HEK293 (cell line): ENCODE measurements at regions not wholly inside any gene's neighbourhood (a gene's known extent, or its start where the extent isn't known, plus 50 kb on each side); places are given as distances from the start of the nearest gene placed in this dataset.
A peak's percentile ranks its signal among the peaks of the same experiment; 100 is the strongest.

Source experiments
- CTCF ChIA-PET: fragments of 350-600 bp; formaldehyde crosslinking; extraction: SDS; loops from one replicate; lab custom pipeline; 2021; ENCODE audit warnings: antibody characterized with exemption; lab: Yijun Ruan, JAX
- POLR2A ChIA-PET: fragments of 300-600 bp; formaldehyde crosslinking; extraction: SDS; loops from one replicate; lab custom pipeline; 2020; ENCODE audit warnings: antibody characterized with exemption, inconsistent platforms; lab: Yijun Ruan, JAX
- H3K27ac ChIP-seq: fragments of 200-500 bp; sonication (Bioruptor generic); 2 replicates; pipeline ENCODE4 v1.5.1; 2014; ENCODE audit warnings: low read depth, low read length, control low read depth, inconsistent platforms; ENCODE audit errors: extremely low read depth
- H3K36me3 ChIP-seq, 2 experiments: fragments of 200-500 bp in 1 of 2; sonication (Bioruptor generic) in 1 of 2; 1 replicate in 1 of 2; 2 replicates in 1 of 2; pipeline ENCODE4 v1.5.1; 2014 to 2017; ENCODE audit warnings: inconsistent platforms in 2 of 2, low read length in 2 of 2; ENCODE audit not compliant: control insufficient read depth in 2 of 2, insufficient read depth in 1 of 2
- H3K4me1 ChIP-seq: fragments of 200-500 bp; sonication (Bioruptor generic); 2 replicates; pipeline ENCODE4 v1.5.1; 2014; ENCODE audit warnings: mild to moderate bottlenecking, low read length, inconsistent platforms; ENCODE audit not compliant: control insufficient read depth, insufficient read depth
- H3K4me3 ChIP-seq: 2 replicates; pipeline ENCODE4 v1.5.1; 2011; ENCODE audit warnings: low read depth, mild to moderate bottlenecking, control low read depth, low read length, moderate library complexity
- H3K9me3 ChIP-seq: fragments of 200-500 bp; sonication (Bioruptor generic); 2 replicates; pipeline ENCODE4 v1.5.1; 2014; ENCODE audit warnings: low read depth, low read length, inconsistent platforms; ENCODE audit not compliant: control insufficient read depth, insufficient read depth
- FEZF1 ChIP-seq: fragments of 450-650 bp; formaldehyde crosslinking; IDR thresholded peaks from 2 replicates; pipeline ENCODE4 v1.5.1; 2016; ENCODE audit warnings: missing biosample characterization, missing genetic modification characterization
- HOXA7 ChIP-seq: sonication (generic); formaldehyde crosslinking; IDR thresholded peaks from 2 replicates; pipeline ENCODE4 v1.8.1; 2022; ENCODE audit warnings: missing genetic modification reagents, borderline replicate concordance
- REPIN1 ChIP-seq: fragments of 450-650 bp; formaldehyde crosslinking; IDR thresholded peaks from 2 replicates; pipeline ENCODE4 v1.5.1; 2017; ENCODE audit warnings: missing biosample characterization, missing genetic modification characterization, low read depth
- SCRT1 ChIP-seq: fragments of 450-650 bp; formaldehyde crosslinking; IDR thresholded peaks from 2 replicates; pipeline ENCODE4 v1.5.1; 2016; ENCODE audit warnings: missing biosample characterization, missing genetic modification characterization, borderline replicate concordance
- SCRT2 ChIP-seq: fragments of 450-650 bp; formaldehyde crosslinking; IDR thresholded peaks from 2 replicates; pipeline ENCODE4 v1.5.1; 2016; ENCODE audit warnings: missing biosample characterization, missing genetic modification characterization
- ZBTB8A ChIP-seq: fragments of 450-650 bp; formaldehyde crosslinking; IDR thresholded peaks from 2 replicates; pipeline ENCODE4 v1.5.1; 2016; ENCODE audit warnings: missing biosample characterization, missing genetic modification characterization
- ZFHX2 ChIP-seq: fragments of 450-650 bp; formaldehyde crosslinking; conservative IDR thresholded peaks from 2 replicates; pipeline ENCODE4 v1.5.1; 2016; ENCODE audit warnings: missing biosample characterization, missing genetic modification characterization
- ZFP3 ChIP-seq: fragments of 450-650 bp; formaldehyde crosslinking; IDR thresholded peaks from 2 replicates; pipeline ENCODE4 v1.5.1; 2016; ENCODE audit warnings: low read depth, missing biosample characterization, missing genetic modification characterization
- ZNF155 ChIP-seq: fragments of 450-650 bp; formaldehyde crosslinking; IDR thresholded peaks from 2 replicates; pipeline ENCODE4 v1.5.1; 2016; ENCODE audit warnings: missing biosample characterization, missing genetic modification characterization
- ZNF311 ChIP-seq: fragments of 450-650 bp; formaldehyde crosslinking; IDR thresholded peaks from 2 replicates; pipeline ENCODE4 v1.5.1; 2017; ENCODE audit warnings: missing biosample characterization, missing genetic modification characterization, borderline replicate concordance
- ZNF335 ChIP-seq: fragments of 450-650 bp; formaldehyde crosslinking; conservative IDR thresholded peaks from 2 replicates; pipeline ENCODE4 v1.5.1; 2016; ENCODE audit warnings: missing biosample characterization, missing genetic modification characterization
- ZNF501 ChIP-seq: fragments of 450-650 bp; formaldehyde crosslinking; IDR thresholded peaks from 2 replicates; pipeline ENCODE4 v1.5.1; 2016; ENCODE audit warnings: missing biosample characterization, missing genetic modification characterization
- ZNF544 ChIP-seq: fragments of 450-650 bp; formaldehyde crosslinking; IDR thresholded peaks from 2 replicates; pipeline ENCODE4 v1.5.0; 2017; ENCODE audit warnings: missing biosample characterization, missing genetic modification characterization
- ZNF571 ChIP-seq: fragments of 450-650 bp; formaldehyde crosslinking; IDR thresholded peaks from 2 replicates; pipeline ENCODE4 v1.5.0; 2017; ENCODE audit warnings: missing biosample characterization, missing genetic modification characterization
- ZNF664 ChIP-seq: fragments of 450-650 bp; formaldehyde crosslinking; IDR thresholded peaks from 2 replicates; pipeline ENCODE4 v1.5.1; 2016; ENCODE audit warnings: missing biosample characterization, missing genetic modification characterization
- ZNF677 ChIP-seq: fragments of 450-650 bp; IDR thresholded peaks from 2 replicates; pipeline ENCODE4 v1.5.0; 2018; ENCODE audit warnings: missing biosample characterization, mild to moderate bottlenecking, missing genetic modification characterization, moderate library complexity
- ZNF76 ChIP-seq: fragments of 450-650 bp; formaldehyde crosslinking; IDR thresholded peaks from 2 replicates; pipeline ENCODE4; 2016; ENCODE audit warnings: low read depth, missing biosample characterization, missing genetic modification characterization, borderline replicate concordance
- ZNF768 ChIP-seq: fragments of 450-650 bp; formaldehyde crosslinking; IDR thresholded peaks from 2 replicates; pipeline ENCODE4 v1.5.1; 2018; ENCODE audit warnings: missing biosample characterization, mild to moderate bottlenecking, missing genetic modification characterization
- ZNF837 ChIP-seq: fragments of 450-650 bp; formaldehyde crosslinking; IDR thresholded peaks from 2 replicates; pipeline ENCODE4 v1.5.1; 2016; ENCODE audit warnings: missing biosample characterization, missing genetic modification characterization
- ZSCAN23 ChIP-seq: fragments of 450-650 bp; formaldehyde crosslinking; IDR thresholded peaks from 2 replicates; pipeline ENCODE4 v1.5.1; 2016; ENCODE audit warnings: missing biosample characterization, missing genetic modification characterization
- TF ChIP-seq, protein P1 (sequence below): fragments of 450-650 bp; formaldehyde crosslinking; IDR thresholded peaks from 2 replicates; pipeline ENCODE4 v1.5.1; 2016; ENCODE audit warnings: missing biosample characterization, missing genetic modification characterization
- TF ChIP-seq, protein P2 (sequence below): fragments of 450-650 bp; formaldehyde crosslinking; IDR thresholded peaks from 2 replicates; pipeline ENCODE4 v1.5.1; 2017; ENCODE audit warnings: missing biosample characterization, missing genetic modification characterization

DNA sequence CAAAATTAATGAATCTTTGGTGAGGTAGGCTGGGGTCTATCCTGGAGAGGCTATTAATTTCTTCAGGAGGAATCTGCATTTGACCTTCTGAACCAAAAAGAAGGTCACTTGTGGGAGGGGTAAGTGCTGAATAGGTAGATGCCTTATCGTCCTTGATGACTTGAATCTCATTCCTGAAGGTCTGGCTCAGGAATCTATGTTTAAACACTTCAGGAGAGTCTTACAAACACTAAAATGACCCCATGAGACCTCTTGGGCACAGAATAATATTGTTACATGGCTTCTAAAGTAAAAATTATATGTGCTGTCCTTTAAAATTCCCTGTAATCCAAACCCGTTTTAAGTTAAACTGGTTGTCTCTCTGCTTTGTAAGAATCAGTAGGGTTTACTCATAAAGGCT is 55.0 kb upstream of the FGGY start:
- no peaks in the 10 kb centered on the region; the same call in 1 of the 2 replicates for H3K4me1 ChIP-seq
- ChIA-PET POLR2A (no interaction called here), CTCF (no interaction called here)
- H3K9me3 ChIP-seq: no peaks in the 10 kb centered on the region
- H3K27ac ChIP-seq: no peak overlapping the region
- no peak overlapping the region for H3K4me3 ChIP-seq
- TF ChIP-seq SCRT1 (tag by site-specific recombination) (no peak), ZFHX2 (tag by site-specific recombination) (no peak), ZNF664 (tag by site-specific recombination) (no peak), ZNF155 (tag by site-specific recombination) (no peak), ZNF335 (tag by site-specific recombination) (no peak), ZNF76 (no peak), ZNF768 (tag by site-specific recombination) (no peak), ZFP3 (tag by site-specific recombination) (no peak), FEZF1 (tag by site-specific recombination) (no peak), ZSCAN23 (tag by site-specific recombination) (no peak)
- TF ChIP-seq, protein P1, sequence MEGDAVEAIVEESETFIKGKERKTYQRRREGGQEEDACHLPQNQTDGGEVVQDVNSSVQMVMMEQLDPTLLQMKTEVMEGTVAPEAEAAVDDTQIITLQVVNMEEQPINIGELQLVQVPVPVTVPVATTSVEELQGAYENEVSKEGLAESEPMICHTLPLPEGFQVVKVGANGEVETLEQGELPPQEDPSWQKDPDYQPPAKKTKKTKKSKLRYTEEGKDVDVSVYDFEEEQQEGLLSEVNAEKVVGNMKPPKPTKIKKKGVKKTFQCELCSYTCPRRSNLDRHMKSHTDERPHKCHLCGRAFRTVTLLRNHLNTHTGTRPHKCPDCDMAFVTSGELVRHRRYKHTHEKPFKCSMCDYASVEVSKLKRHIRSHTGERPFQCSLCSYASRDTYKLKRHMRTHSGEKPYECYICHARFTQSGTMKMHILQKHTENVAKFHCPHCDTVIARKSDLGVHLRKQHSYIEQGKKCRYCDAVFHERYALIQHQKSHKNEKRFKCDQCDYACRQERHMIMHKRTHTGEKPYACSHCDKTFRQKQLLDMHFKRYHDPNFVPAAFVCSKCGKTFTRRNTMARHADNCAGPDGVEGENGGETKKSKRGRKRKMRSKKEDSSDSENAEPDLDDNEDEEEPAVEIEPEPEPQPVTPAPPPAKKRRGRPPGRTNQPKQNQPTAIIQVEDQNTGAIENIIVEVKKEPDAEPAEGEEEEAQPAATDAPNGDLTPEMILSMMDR (tag by site-specific recombination): no peak
- no peaks in the 10 kb centered on the region for H3K36me3 ChIP-seq

DNA sequence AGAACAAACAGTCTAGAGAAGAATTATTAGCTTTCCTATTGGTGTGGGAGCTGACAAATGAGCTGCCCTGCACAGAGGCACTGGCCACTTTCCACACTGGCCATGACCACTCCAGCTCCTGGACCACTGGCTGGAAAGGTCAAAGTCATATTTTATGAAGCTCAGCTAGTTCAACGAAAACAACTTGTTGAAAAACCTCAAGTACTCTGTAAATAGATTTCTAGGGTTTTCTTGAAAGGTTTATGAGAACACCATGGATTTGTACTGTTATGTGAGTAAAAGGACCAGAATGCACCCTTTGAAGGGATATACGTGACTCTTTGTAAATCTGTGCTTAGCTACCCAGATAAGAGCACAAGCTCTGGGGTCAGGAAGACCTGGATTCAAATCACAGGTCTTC is 54.5 kb upstream of the FGGY start:
- POLR2A ChIA-PET: no interaction called here
- Histone ChIP-seq H3K27ac (no peak overlapping the region), H3K9me3 (no peaks in the 10 kb centered on the region), H3K36me3 (no peaks in the 10 kb centered on the region), H3K4me3 (no peak overlapping the region), H3K4me1 (no peaks in the 10 kb centered on the region; the same call in 1 of the 2 replicates)
- CTCF ChIA-PET: no interaction called here
- TF ChIP-seq, protein P2, sequence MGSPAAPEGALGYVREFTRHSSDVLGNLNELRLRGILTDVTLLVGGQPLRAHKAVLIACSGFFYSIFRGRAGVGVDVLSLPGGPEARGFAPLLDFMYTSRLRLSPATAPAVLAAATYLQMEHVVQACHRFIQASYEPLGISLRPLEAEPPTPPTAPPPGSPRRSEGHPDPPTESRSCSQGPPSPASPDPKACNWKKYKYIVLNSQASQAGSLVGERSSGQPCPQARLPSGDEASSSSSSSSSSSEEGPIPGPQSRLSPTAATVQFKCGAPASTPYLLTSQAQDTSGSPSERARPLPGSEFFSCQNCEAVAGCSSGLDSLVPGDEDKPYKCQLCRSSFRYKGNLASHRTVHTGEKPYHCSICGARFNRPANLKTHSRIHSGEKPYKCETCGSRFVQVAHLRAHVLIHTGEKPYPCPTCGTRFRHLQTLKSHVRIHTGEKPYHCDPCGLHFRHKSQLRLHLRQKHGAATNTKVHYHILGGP (tag by site-specific recombination): peak; percentile 44; the same call in 1 of the 2 replicates
- TF ChIP-seq ZNF677 (tag by site-specific recombination): no peak
- TF ChIP-seq ZNF571 (tag by site-specific recombination): no peak
- no peak for TF ChIP-seq ZNF544
- no peak for TF ChIP-seq ZFHX2 (tag by site-specific recombination)

DNA sequence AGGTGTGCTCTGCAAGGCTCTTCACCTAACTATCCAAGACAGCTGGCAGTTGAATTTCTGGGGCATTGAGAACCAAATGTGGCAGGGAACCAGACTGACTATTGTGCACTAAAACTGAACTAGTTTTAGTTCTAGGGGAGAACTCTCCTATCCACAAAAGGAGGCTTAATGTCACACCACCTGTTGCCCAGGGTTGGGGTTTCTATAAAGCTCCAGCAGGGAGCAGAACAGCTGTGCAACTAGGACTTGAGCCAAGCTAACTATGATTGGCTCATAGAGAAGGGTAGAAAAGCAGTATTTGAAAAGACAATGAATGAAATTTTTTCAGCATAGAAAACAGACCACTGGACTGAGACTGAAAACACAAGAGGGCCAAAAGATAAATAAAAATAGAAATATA is 53.3 kb upstream of the FGGY start:
- ChIA-PET POLR2A (no interaction called here), CTCF (no interaction called here)
- Histone ChIP-seq H3K4me3 (no peak overlapping the region), H3K4me1 (no peaks in the 10 kb centered on the region; the same call in 1 of the 2 replicates), H3K27ac (no peak overlapping the region), H3K9me3 (no peaks in the 10 kb centered on the region), H3K36me3 (no peaks in the 10 kb centered on the region)
- TF ChIP-seq ZNF501 (tag by site-specific recombination) (no peak), SCRT2 (tag by site-specific recombination) (0 out of 2 replicates have a peak, but pooled peaks have one; percentile 44), ZNF311 (tag by site-specific recombination) (no peak), ZNF837 (tag by site-specific recombination) (no peak), HOXA7 (CRISPR knock-in tag) (no peak), ZBTB8A (no peak), REPIN1 (no peak)
